ENCODE measurements at regions not wholly inside any gene's neighbourhood (a gene's known extent, or its start where the extent isn't known, plus 50 kb on each side); places are given as distances from the start of the nearest gene placed in this dataset.

DNA sequence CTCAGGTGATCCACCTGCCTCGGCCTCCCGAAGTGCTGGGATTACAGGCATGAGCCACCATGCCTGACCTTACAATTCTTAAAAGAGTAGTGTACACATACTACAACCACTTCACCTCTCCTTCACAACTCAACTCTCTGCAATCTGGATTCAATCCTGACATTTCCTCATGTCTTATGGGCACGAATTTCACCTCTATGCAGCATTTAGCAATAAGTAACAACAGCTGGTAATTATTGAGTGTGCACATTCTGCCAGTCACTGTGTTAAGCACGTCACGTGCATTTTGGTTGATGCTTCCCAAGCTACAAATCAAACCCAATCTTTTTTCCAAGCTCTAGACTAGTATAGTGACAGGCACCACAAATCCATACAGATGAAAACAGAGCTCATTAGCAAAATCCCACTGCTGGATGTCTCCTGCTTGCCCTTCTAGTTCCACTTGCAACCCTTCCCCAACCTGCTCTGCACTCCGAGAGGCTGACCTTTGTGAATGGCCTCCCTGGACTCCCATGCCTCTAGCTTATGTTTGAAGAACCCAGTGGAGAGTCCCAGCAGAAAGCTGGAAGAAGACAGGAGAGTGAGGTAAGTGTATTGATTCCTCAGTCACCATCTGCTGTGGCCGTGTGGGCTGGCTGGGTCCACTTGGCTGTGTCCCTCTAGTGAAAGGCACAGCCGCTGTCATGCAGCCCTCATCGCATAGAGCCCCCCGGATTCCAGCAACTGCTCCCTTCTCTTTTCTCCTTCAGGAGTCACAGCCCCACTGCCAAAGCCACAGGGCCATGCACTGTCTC is 176.5 kb downstream of the MEX3B start:
- 70 to 73% methylated on average over 10 of the region's 10 CpGs for WGBS, 2 donors
- TF ChIP-seq, protein P1, sequence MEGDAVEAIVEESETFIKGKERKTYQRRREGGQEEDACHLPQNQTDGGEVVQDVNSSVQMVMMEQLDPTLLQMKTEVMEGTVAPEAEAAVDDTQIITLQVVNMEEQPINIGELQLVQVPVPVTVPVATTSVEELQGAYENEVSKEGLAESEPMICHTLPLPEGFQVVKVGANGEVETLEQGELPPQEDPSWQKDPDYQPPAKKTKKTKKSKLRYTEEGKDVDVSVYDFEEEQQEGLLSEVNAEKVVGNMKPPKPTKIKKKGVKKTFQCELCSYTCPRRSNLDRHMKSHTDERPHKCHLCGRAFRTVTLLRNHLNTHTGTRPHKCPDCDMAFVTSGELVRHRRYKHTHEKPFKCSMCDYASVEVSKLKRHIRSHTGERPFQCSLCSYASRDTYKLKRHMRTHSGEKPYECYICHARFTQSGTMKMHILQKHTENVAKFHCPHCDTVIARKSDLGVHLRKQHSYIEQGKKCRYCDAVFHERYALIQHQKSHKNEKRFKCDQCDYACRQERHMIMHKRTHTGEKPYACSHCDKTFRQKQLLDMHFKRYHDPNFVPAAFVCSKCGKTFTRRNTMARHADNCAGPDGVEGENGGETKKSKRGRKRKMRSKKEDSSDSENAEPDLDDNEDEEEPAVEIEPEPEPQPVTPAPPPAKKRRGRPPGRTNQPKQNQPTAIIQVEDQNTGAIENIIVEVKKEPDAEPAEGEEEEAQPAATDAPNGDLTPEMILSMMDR (IDR thresholded peaks at IDR 0.05) = no peak
- TF ChIP-seq POLR2A (IDR thresholded peaks at IDR 0.05) = no peak
- no peaks in the 10 kb centered on the region for H3K9me3 ChIP-seq
- no peak overlapping the region for H3K27ac ChIP-seq
- intact Hi-C loops (cut with DNase I) = no loop called here
- ATAC-seq (no peak), DNase-seq (no peak)
- no peaks in the 10 kb centered on the region for H3K27me3 ChIP-seq
- H3K4me1 ChIP-seq = no peaks in the 10 kb centered on the region
- no peak overlapping the region for H3K4me3 ChIP-seq
- H3K36me3 ChIP-seq (replicated peaks in 1 of 2; ENCODE audit: insufficient read depth in 1 of 2, low read depth in 2 of 2) = no peaks in the 10 kb centered on the region

DNA sequence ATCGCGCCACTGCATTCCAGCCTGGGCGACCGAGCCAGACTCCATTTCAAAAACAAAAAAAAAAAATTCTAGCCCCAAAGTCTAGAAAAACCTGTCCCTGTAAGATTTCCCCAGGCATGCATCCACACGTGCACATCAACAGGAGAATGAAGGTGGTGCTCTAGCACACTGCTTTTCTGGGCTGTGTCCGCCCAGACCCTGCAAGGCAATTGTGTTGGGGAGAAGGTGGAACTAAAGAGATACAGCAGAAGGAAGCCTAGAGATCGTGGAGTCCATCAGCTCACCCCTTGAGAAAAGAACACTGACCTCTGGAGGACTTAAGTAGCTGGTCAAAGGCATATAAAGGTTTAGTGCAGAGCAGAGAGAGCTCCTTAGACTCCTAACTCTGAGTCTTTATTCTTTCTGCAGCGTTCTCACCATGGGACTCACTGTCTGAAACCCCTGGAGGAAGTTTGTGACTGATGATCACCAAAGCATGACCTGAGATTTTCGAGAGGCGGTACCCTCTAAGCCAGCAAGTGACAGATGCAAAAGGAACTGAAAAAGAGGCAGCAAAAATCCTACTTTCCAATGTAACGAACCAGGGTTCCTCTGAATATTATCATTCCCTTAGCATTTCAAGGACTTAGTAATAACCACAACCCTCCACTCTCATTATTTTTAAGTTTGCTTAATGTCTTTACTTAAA is 179.8 kb downstream of the MEX3B start:
- Histone ChIP-seq H3K27ac (no peak overlapping the region), H3K4me1 (no peaks in the 10 kb centered on the region), H3K36me3 (replicated peaks in 1 of 2; ENCODE audit: insufficient read depth in 1 of 2, low read depth in 2 of 2) (no peaks in the 10 kb centered on the region), H3K4me3 (no peak overlapping the region), H3K9me3 (no peaks in the 10 kb centered on the region), H3K27me3 (no peaks in the 10 kb centered on the region)
- TF ChIP-seq, protein P1 (IDR thresholded peaks at IDR 0.05) = no peak
- TF ChIP-seq POLR2A (IDR thresholded peaks at IDR 0.05) = no peak
- ATAC-seq = no peak
- intact Hi-C loops (cut with DNase I) = no loop called here
- no peak for DNase-seq
- WGBS, 2 donors = 76% methylated on average over 7 to 11 of the region's 11 CpGs

DNA sequence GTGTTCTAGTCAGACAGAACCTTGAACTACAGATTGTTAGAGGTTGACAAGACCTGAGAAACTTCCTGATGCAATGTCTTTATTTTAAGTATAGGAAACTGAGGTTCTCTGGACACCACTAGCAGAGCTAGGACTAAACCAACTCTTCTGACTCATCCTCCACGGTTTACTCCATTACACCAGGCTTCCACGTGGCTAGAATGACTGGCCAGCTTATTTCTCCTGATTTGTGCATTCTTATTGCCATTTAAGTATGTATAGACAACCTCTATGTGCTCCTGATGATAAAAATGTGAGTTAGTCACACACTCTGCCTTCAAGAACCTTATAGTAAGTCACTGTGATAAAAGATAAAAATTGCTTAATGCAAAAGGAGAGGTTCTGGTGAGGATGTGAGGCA is 182.7 kb downstream of the MEX3B start:
- ATAC-seq (no peak), DNase-seq (no peak)
- no peak overlapping the region for H3K27ac ChIP-seq
- intact Hi-C loops (cut with DNase I) = no loop called here
- WGBS, 2 donors = 47 to 50% methylated on average over 2 of the region's 2 CpGs
- H3K9me3 ChIP-seq = no peaks in the 10 kb centered on the region
- H3K27me3 ChIP-seq = no peaks in the 10 kb centered on the region
- TF ChIP-seq, protein P1 (IDR thresholded peaks at IDR 0.05) = no peak
- no peak for TF ChIP-seq POLR2A (IDR thresholded peaks at IDR 0.05)
- no peaks in the 10 kb centered on the region for H3K4me1 ChIP-seq
- H3K4me3 ChIP-seq = no peak overlapping the region
- no peaks in the 10 kb centered on the region for H3K36me3 ChIP-seq (replicated peaks in 1 of 2; ENCODE audit: insufficient read depth in 1 of 2, low read depth in 2 of 2)

DNA sequence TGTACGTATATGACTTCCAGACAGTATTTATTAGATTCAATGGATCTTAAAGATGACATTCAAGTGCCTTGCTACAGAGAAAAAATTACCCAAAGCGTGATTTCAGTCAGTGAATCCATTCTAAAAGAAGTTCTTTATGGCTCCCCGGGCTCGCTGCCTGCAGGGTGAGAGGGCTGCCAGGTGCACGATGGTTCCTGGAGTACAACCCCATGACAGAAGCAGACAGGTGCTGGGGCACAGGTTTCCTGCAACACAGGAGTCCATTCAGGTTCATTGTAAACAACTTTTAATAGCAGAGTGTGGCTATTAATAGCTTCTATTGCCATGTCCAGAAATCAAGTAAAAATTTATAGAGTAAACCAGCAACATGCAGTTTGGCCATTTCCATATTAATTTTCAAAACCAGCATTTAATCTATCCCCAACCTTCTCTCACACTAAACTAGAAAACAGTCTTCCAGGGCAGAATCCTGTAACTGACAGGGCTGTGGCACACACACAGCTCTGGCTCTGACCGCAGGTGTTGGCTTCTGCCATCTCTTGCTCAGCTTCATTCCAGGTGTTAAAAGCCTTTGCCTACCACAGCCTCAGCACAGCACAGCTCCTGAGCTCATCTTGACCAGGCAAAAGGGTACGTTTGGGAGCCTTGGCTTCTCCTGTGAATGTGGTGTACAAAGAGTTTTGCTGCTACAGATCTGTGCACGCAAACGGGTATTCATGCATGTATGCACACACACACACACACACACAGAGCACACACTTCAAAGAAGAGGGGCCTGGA is 185.9 kb downstream of the MEX3B start:
- peak in 2 of 4 donors; percentile 17 to 60 for DNase-seq
- Histone ChIP-seq H3K36me3 (replicated peaks in 1 of 2; ENCODE audit: insufficient read depth in 1 of 2, low read depth in 2 of 2) (no peaks in the 10 kb centered on the region), H3K27ac (no peak overlapping the region), H3K4me1 (no peaks in the 10 kb centered on the region), H3K27me3 (no peaks in the 10 kb centered on the region), H3K9me3 (no peaks in the 10 kb centered on the region), H3K4me3 (no peak overlapping the region)
- ATAC-seq = no peak
- 48 to 50% methylated on average over 9 of the region's 9 CpGs for WGBS, 2 donors
- no peak for TF ChIP-seq POLR2A (IDR thresholded peaks at IDR 0.05)
- TF ChIP-seq, protein P1 (IDR thresholded peaks at IDR 0.05) = no peak
- intact Hi-C loops (cut with DNase I) = no loop called here
